Epithelial cell of proximal tubule (primary cell): ENCODE measurements at regions not wholly inside any gene's neighbourhood (a gene's known extent, or its start where the extent isn't known, plus 50 kb on each side); places are given as distances from the start of the nearest gene placed in this dataset.

Experiments
- DNase-seq: peaks from one replicate; pipeline ENCODE4 v3.0.0-alpha.2; 2011; ENCODE audit warnings: low read depth
- H3K4me3 ChIP-seq: 2 replicates; pipeline ENCODE4 v1.5.1; 2011; ENCODE audit warnings: low read depth, mild to moderate bottlenecking, low read length
- CTCF ChIP-seq: conservative IDR thresholded peaks from 2 replicates; pipeline ENCODE4 v1.5.1; 2012; ENCODE audit warnings: low read depth, mild to moderate bottlenecking, low read length

GRCh38 chr1:168876830-168877229 lies 147.8 kb upstream of the DPT start:
- no peak for TF ChIP-seq CTCF
- H3K4me3 ChIP-seq: no peak overlapping the region
- DNase-seq: no peak

GRCh38 chr1:168879896-168880734 lies 151.1 kb upstream of the DPT start:
- no peak overlapping the region for H3K4me3 ChIP-seq
- DNase-seq: no peak
- no peak for TF ChIP-seq CTCF

GRCh38 chr1:168881656-168882260 lies 152.8 kb upstream of the DPT start:
- no peak for DNase-seq
- no peak for TF ChIP-seq CTCF
- H3K4me3 ChIP-seq: no peak overlapping the region

- no peak for DNase-seq
- TF ChIP-seq CTCF: no peak
- H3K4me3 ChIP-seq: no peak overlapping the region
These were observed 158.4 kb upstream of the DPT start for GRCh38 chr1:168887381-168887780.

GRCh38 chr1:168888418-168888817 lies 159.4 kb upstream of the DPT start:
- no peak for DNase-seq
- no peak overlapping the region for H3K4me3 ChIP-seq
- TF ChIP-seq CTCF: no peak

GRCh38 chr1:168892931-168893330 lies 163.9 kb upstream of the DPT start:
- DNase-seq: no peak
- no peak for TF ChIP-seq CTCF
- no peak overlapping the region for H3K4me3 ChIP-seq
